Stimulated activated CD8-positive, alpha-beta memory T cell treated with anti-CD3 and anti-CD28 coated beads, Interleukin-7, amount 100 ng/mL, for 24 hours (primary cell): ENCODE measurements at regions not wholly inside any gene's neighbourhood (a gene's known extent, or its start where the extent isn't known, plus 50 kb on each side); places are given as distances from the start of the nearest gene placed in this dataset.
"Not testable (repeated sequence)": the region's sequence is repeated elsewhere in the genome, so short reads cannot be mapped to it uniquely, and the experiment has no call there.

Experiments
- DNase-seq: peaks from one replicate; pipeline ENCODE4 v3.0.0-alpha.2; 2020; ENCODE audit warnings: low read depth

- DNase-seq = no peak
Observed at GRCh38 chr18:4536447-4536846, 81.3 kb upstream of the DLGAP1 start.

- DNase-seq = no peak
Observed at GRCh38 chr18:4528405-4528804, 73.3 kb upstream of the DLGAP1 start.

GRCh38 chr18:4527826-4528225, 72.7 kb upstream of the DLGAP1 start:
- DNase-seq = not testable (repeated sequence)

- DNase-seq = no peak
Observed at GRCh38 chr18:4524096-4524495, 69.0 kb upstream of the DLGAP1 start.

GRCh38 chr18:4511166-4511565, 56.1 kb upstream of the DLGAP1 start:
- no peak for DNase-seq

- DNase-seq = no peak
Observed at GRCh38 chr18:4510711-4511110, 55.6 kb upstream of the DLGAP1 start.

GRCh38 chr18:4510160-4510559, 55.1 kb upstream of the DLGAP1 start:
- DNase-seq = no peak
